ENCODE measurements at regions not wholly inside any gene's neighbourhood (a gene's known extent, or its start where the extent isn't known, plus 50 kb on each side); places are given as distances from the start of the nearest gene placed in this dataset.
A peak's percentile ranks its signal among the peaks of the same experiment; 100 is the strongest.
"Not testable (repeated sequence)": the region's sequence is repeated elsewhere in the genome, so short reads cannot be mapped to it uniquely, and the experiment has no call there.

DNA sequence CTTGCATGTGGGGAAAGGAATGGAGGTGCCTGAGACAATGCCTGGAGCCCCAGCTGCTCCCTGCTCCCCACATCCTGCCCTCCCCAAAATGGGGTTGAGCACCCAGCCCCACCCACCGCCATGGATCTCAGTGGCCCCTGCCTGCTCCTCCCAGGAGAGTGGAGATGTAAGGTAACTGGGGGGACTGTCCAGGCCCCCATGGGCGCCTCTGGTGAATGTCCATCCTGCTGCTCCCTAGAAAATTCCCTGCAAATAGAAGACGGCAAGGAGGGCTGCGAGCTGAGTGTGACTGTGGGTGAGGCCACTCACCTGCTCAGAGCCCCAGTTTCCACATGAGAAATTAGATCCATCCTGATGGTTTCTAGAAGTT lies 101.6 kb downstream of the RAMP3 start:
- no peak overlapping the region for H3K4me3 ChIP-seq (ENCODE audit: low read length)
- no peak for DNase-seq (ENCODE audit: low read depth, low spot score)

GRCh38 chr7:45259966-45260646 lies 102.5 kb downstream of the RAMP3 start:
- peak overlapping the region; percentile 9; the same call in 1 of the 2 replicates for H3K4me3 ChIP-seq (ENCODE audit: low read length)
- DNase-seq (ENCODE audit: low read depth, low spot score): peak; percentile 48

DNA sequence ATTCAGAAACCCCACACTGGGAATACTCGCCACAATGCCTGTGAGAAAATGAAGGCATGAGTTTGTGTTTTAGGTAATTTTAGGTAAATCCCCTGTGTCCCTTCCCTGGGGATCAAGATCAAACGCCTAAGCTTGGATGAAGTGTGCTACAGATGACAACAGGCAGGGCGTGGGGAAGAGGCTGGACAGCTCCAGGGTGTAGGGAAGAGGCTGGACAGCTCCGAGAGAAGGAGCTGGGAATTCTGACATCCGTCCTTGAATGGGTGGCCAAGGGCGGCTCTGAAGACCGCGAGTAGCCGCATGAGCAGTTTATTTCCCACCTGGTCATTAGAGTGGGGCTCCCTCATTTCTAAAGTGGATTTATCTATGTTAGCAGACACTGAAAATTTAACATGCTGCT lies 109.7 kb downstream of the RAMP3 start:
- DNase-seq (ENCODE audit: low read depth, low spot score): no peak
- no peak overlapping the region for H3K4me3 ChIP-seq (ENCODE audit: low read length)

DNA sequence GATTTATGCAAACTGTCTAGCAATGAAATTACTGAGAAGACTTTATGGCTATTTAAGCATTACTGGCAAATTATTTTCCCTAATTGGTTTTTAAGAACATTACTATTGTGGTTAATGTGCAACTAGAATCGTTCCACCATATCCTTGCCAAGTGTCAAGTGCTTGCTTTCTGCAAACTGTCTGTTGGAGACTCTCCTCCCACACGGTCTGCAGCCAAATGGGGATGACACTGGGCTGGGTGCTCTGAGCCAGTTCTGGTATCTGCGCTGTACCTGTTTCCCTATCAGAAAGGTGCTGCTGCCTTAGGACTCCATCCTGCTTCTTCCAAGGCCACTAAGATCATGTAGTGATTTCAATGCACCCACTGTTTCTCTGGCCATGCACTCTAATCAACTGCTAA lies 110.4 kb downstream of the RAMP3 start:
- no peak overlapping the region for H3K4me3 ChIP-seq (ENCODE audit: low read length)
- no peak for DNase-seq (ENCODE audit: low read depth, low spot score)

DNA sequence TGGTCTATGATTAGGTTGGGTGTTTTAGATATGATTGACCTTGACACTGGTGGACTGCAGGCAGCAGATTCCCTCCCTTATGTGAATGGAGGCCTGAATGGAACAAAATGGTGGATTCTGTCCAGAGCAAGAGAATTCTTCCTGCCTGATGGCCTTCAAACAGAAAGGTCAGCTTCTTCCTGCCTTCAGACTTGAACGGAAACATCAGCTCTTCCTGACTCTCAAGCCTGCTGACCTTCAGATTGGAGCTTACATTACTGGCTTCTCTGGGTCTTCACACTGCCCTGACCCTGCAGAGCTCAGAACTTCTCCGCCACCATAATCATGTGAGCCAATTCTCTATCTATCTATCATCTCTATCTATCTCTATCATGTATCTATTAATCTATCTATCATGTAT lies 111.6 kb downstream of the RAMP3 start:
- H3K4me3 ChIP-seq (ENCODE audit: low read length): no peak overlapping the region
- no peak for DNase-seq (ENCODE audit: low read depth, low spot score)

DNA sequence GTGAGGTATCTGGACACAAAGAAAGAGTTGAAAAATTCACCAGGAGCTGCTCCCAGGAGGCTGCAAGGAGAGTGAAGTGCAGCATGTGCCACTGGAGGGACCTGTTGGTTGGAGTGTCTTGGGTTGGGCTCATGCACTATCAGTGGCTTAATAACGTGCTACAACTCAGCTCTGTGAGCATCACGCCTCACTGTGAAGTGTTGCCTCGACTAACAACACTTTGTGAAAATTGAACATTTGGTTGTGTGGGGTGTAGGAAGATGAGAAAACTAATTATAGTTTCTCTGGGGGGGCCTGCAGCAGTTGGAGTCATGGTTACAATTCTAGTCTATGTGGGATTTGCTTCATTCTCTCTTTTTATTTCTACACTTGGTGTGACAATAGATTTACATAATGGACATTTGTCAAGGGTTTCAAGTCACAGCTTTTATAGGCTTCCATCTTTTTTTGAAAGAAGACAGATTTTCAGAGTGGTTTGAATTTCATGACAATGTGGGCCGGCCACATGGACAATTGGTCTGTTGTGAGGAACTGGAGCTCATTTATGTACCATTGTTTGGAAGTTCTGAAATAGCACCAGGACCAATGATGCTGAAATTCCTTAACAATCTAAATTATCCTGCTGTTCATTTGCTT lies 121.3 kb downstream of the RAMP3 start:
- H3K4me3 ChIP-seq (ENCODE audit: low read length): no peak overlapping the region
- no peak for DNase-seq (ENCODE audit: low read depth, low spot score)

- not testable (repeated sequence) for DNase-seq (ENCODE audit: low read depth, low spot score); H3K4me3 ChIP-seq (ENCODE audit: low read length)
Observed at GRCh38 chr7:45289611-45290010, 132.0 kb downstream of the RAMP3 start.

- no peak overlapping the region for H3K4me3 ChIP-seq (ENCODE audit: low read length)
- no peak for DNase-seq (ENCODE audit: low read depth, low spot score)
Observed at GRCh38 chr7:45290880-45291279, 133.3 kb downstream of the RAMP3 start.

- DNase-seq (ENCODE audit: low read depth, low spot score): peak; percentile 74
- no peak overlapping the region for H3K4me3 ChIP-seq (ENCODE audit: low read length)
Observed at GRCh38 chr7:45292481-45292880, 134.9 kb downstream of the RAMP3 start.

- no peak for DNase-seq (ENCODE audit: low read depth, low spot score)
- no peak overlapping the region for H3K4me3 ChIP-seq (ENCODE audit: low read length)
Observed at GRCh38 chr7:45293295-45293942, 135.8 kb downstream of the RAMP3 start.

DNA sequence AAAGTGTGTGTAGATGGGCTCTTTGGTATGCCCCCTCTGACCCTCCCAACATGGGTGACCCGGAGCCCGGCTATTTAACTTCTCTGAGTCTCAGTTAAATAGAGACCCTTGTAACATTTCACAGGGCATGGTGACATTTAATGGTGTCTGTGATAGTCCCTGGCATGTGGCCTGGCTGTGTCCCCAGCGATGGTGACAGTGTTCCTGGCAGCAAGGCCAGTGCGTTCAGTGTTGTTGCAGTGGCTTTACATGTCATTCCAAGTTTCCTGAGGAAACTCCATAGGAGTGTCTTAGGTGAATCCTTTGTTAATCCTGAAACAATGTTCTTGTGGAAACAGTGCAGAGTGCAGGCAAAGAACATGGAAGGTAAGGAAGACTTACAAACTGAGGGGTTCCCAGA lies 137.0 kb downstream of the RAMP3 start:
- no peak for DNase-seq (ENCODE audit: low read depth, low spot score)
- no peak overlapping the region for H3K4me3 ChIP-seq (ENCODE audit: low read length)

- no peak overlapping the region for H3K4me3 ChIP-seq (ENCODE audit: low read length)
- DNase-seq (ENCODE audit: low read depth, low spot score): no peak
Observed at GRCh38 chr7:45295222-45295621, 137.6 kb downstream of the RAMP3 start.

DNA sequence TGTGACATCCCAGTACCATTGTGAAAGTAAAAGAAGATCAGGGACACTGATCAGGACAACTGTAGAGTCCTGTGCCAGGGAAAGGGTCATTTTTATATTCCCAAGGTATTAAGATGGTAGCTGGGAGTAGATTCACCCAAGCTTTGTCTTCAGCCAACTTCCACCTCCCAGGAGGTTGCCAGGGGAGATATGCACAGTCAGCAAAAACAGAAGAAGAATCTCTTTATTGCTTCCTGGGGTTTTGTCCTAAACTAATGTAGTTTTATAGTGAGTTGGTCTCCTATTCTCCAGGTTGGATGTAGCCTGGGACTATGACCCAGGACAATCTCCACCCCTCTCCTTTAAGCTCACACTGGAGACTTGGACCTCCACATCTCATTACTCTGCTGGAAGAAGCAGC lies 139.2 kb downstream of the RAMP3 start:
- no peak overlapping the region for H3K4me3 ChIP-seq (ENCODE audit: low read length)
- DNase-seq (ENCODE audit: low read depth, low spot score): no peak

- DNase-seq (ENCODE audit: low read depth, low spot score): no peak
Observed at GRCh38 chr7:45306752-45307305, 149.2 kb downstream of the RAMP3 start.

DNA sequence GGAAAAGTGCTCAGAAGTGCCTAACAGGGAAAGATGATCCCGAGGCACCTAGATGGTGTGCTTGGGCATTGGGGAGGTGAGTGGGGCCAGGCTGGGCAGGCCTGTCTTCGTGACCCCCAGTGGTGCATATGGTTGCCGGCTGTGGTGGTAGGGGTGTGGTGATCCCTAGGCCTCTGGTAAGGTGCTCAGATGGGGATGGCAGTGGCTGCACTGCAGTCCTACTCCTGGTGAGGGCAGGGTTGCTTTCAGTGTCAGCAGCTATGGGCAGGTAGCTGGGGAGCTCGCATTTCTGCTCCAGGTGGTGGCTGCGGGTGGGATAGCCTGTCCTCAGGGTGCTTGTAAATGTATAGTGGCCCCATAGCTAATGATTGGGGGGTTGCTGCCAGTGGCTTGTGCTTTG lies 154.0 kb downstream of the RAMP3 start:
- DNase-seq (ENCODE audit: low read depth, low spot score): no peak
- no peak overlapping the region for H3K4me3 ChIP-seq (ENCODE audit: low read length)

More at GRCh38 chr7:45306752-45307305, 149.2 kb downstream of the RAMP3 start:
- no peak overlapping the region for H3K4me3 ChIP-seq (ENCODE audit: low read length)

DNA sequence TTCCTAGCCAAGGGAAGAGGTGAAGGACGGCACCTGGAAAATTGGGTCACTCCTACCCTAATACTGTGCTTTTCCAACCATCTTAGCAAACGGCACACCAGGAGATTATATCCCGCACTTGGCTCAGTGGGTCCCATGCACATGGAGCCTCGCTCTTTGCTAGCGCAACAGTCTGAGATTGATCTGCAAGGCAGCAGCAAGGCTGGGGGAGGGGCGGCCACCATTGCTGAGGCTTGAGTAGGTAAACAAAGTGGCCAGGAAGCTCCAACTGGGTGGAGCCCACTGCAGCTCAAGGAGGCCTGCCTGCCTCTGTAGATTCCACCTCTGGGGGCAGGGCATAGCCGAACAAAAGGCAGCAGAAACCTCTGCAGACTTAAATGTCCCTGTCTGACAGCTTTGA lies 157.9 kb downstream of the RAMP3 start:
- not testable (repeated sequence) for DNase-seq (ENCODE audit: low read depth, low spot score); H3K4me3 ChIP-seq (ENCODE audit: low read length)

- DNase-seq (ENCODE audit: low read depth, low spot score): no peak
Observed at GRCh38 chr7:45324683-45325237, 167.2 kb downstream of the RAMP3 start.

GRCh38 chr7:45325378-45325777 lies 167.8 kb downstream of the RAMP3 start:
- H3K4me3 ChIP-seq (ENCODE audit: low read length): no peak overlapping the region
- DNase-seq (ENCODE audit: low read depth, low spot score): no peak

More at GRCh38 chr7:45324683-45325237, 167.2 kb downstream of the RAMP3 start:
- H3K4me3 ChIP-seq (ENCODE audit: low read length): no peak overlapping the region

DNA sequence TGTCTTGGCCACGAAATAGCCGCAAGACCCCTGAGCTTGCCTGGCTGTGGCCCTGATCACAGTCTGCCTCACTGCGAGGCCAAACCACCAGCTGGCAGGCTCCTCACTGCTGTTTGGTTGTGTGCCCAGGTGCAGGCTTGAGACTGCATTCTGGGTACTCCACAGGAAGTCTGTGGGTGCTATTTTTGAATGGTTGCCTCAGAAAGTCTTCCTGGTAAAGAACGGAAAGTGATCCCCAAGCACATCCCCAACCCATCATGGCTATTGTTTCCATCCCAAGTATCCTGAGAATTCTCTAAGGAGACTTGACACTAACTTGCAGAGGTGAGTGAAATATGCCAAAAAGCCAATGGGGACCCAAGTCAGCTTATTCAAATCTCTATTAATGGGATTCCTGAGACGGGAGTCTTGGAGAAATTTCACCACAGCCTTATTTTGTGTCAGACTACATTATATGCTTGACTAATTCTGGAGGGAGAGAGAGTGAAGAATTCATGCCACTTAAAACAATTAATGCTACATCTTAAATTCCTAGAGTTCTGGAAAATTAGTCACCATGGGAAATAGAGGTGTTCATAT lies 170.9 kb downstream of the RAMP3 start:
- peak; percentile 50 for DNase-seq (ENCODE audit: low read depth, low spot score)

DNA sequence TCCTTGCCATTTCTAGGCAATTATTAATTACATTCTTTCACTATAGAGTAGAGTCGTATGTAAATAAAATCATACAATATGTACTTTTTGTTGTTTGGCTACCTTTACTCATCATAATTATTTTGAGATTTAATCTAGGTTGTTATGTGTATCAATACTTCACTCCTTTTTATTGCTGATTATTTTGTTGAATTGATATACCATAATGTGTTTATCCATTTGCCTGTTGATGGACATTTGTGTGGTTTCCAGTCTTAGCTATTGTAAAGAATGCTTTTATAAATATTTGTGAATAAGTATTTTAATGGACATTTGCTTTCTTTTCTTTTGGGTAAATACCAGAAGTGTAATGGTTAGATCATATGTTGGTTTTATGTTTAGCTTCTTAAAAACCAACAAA lies 174.0 kb downstream of the RAMP3 start:
- no peak overlapping the region for H3K4me3 ChIP-seq (ENCODE audit: low read length)
- DNase-seq (ENCODE audit: low read depth, low spot score): no peak

More for the DNA sequence above, 170.9 kb downstream of the RAMP3 start:
- H3K4me3 ChIP-seq (ENCODE audit: low read length): no peak overlapping the region

Data from Jurkat, Clone E6-1 (cell line).